ENCODE measurements at regions not wholly inside any gene's neighbourhood (a gene's known extent, or its start where the extent isn't known, plus 50 kb on each side); places are given as distances from the start of the nearest gene placed in this dataset.

GRCh38 chr2:866887-867286, 83.8 kb upstream of the SNTG2 start (continued):
- no peak for TF ChIP-seq ZNF142 (CRISPR knock-in tag; IDR thresholded peaks at IDR 0.05)
- TF ChIP-seq ZNF672 (CRISPR knock-in tag; IDR thresholded peaks at IDR 0.05) = no peak
- no peak for TF ChIP-seq KLF6 (CRISPR knock-in tag; IDR thresholded peaks at IDR 0.05)
- TF ChIP-seq KLF15 (CRISPR knock-in tag; IDR thresholded peaks at IDR 0.05; ENCODE audit: borderline replicate concordance) = no peak
- TF ChIP-seq NFYB (CRISPR knock-in tag; IDR thresholded peaks at IDR 0.05) = no peak
- no peak for TF ChIP-seq GTF3A (CRISPR knock-in tag; conservative IDR thresholded peaks at IDR 0.05)
- TF ChIP-seq JUNB (CRISPR knock-in tag; IDR thresholded peaks at IDR 0.05; ENCODE audit: borderline replicate concordance) = no peak
- TF ChIP-seq SNRNP70 (IDR thresholded peaks at IDR 0.05; ENCODE audit: low read depth, low read length) = no peak
